OCI-LY7 (cell line): ENCODE measurements at regions not wholly inside any gene's neighbourhood (a gene's known extent, or its start where the extent isn't known, plus 50 kb on each side); places are given as distances from the start of the nearest gene placed in this dataset.

Experiments
- CTCF ChIP-seq: fragments of 200-600 bp; sonication (generic); conservative IDR thresholded peaks from 2 replicates; pipeline ENCODE4 v1.5.1; 2014; ENCODE audit warnings: mild to moderate bottlenecking, antibody characterized with exemption, low read length, moderate library complexity, mixed read lengths
- EZH2phosphoT487 ChIP-seq: fragments of 200-600 bp; sonication (generic); IDR thresholded peaks from 2 replicates; pipeline ENCODE4 v1.6.1; 2018; ENCODE audit warnings: low read depth, borderline replicate concordance, mild to moderate bottlenecking, mixed run types, antibody characterized with exemption, low read length, moderate library complexity, mixed read lengths

- no peak for TF ChIP-seq CTCF
- TF ChIP-seq EZH2phosphoT487 = no peak
These were observed 543.1 kb upstream of the RGMA start for GRCh38 chr15:93631958-93632618.
